Liver (tissue), 3 donors: ENCODE measurements at regions not wholly inside any gene's neighbourhood (a gene's known extent, or its start where the extent isn't known, plus 50 kb on each side); places are given as distances from the start of the nearest gene placed in this dataset.

ENCODE experiments used
- FOXA2 ChIP-seq: IDR thresholded peaks from 2 replicates; pipeline ENCODE4 v1.6.1; 2016; ENCODE audit warnings: antibody characterized with exemption
- GABPA ChIP-seq, 2 donors: IDR thresholded peaks in 1 of 2; conservative IDR thresholded peaks in 1 of 2; 2 replicates each; pipeline ENCODE4 v1.6.1; 2016; ENCODE audit warnings: antibody characterized with exemption in 2 of 2, mild to moderate bottlenecking in 1 of 2, moderate library complexity in 1 of 2
- TAF1 ChIP-seq: conservative IDR thresholded peaks from 2 replicates; pipeline ENCODE4 v1.6.1; 2016; ENCODE audit warnings: antibody characterized with exemption, mild to moderate bottlenecking
- YY1 ChIP-seq: IDR thresholded peaks from 2 replicates; pipeline ENCODE4 v1.6.1; 2016; ENCODE audit warnings: antibody characterized with exemption, mild to moderate bottlenecking
- TF ChIP-seq, protein P1 (sequence below): fragments of 150-350 bp; IDR thresholded peaks from 2 replicates; pipeline ENCODE4 v1.5.1; 2017; ENCODE audit warnings: improper control_type of control experiment, low read depth, low read length; ENCODE audit not compliant: missing input control
- donor health status: healthy.
- donor health status: healthy.

DNA sequence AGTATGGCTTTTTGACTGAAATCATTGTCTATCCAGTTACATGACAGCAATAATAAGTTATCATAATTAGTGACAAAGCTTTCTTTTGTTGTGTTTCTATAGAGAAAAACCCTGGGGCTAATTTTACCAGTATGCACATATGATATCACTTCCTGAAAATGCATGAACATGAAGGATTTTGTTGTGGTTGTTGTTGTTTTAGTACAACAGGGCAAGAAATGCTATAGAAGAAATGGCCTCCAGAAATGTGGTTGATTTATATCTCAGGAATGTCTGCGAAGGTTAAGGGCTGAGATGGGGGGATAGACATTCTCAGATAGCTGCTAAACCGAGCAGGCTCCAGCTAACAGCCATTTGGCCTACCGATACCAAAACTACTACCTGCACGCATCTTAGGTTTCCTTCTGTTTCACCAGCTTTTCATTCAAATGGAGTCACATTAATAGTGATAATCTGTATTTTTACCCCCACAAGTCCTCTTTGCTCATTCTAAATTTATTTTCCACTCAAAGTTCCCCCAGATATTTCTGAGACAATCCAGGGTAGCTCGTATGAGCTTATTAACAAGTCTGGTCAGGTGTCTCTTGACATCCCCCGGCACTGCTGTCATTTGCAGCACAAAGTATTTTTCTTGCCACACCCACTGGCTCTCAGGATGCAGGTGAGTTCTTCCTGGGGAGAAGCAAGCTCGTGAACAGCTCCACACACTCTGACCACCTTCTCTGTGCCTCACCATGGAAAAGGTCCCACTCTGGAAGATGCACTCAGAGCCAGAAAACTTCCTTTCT lies 232.4 kb upstream of the GAS1 start:
- TF ChIP-seq, protein P1, sequence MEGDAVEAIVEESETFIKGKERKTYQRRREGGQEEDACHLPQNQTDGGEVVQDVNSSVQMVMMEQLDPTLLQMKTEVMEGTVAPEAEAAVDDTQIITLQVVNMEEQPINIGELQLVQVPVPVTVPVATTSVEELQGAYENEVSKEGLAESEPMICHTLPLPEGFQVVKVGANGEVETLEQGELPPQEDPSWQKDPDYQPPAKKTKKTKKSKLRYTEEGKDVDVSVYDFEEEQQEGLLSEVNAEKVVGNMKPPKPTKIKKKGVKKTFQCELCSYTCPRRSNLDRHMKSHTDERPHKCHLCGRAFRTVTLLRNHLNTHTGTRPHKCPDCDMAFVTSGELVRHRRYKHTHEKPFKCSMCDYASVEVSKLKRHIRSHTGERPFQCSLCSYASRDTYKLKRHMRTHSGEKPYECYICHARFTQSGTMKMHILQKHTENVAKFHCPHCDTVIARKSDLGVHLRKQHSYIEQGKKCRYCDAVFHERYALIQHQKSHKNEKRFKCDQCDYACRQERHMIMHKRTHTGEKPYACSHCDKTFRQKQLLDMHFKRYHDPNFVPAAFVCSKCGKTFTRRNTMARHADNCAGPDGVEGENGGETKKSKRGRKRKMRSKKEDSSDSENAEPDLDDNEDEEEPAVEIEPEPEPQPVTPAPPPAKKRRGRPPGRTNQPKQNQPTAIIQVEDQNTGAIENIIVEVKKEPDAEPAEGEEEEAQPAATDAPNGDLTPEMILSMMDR: no peak
- TF ChIP-seq FOXA2: no peak
- TF ChIP-seq TAF1: no peak
- no peak for TF ChIP-seq GABPA (IDR thresholded peaks at IDR 0.05 in 1 of 2, conservative IDR thresholded peaks at IDR 0.05 in 1 of 2)
- TF ChIP-seq YY1: no peak
